ENCODE measurements at regions not wholly inside any gene's neighbourhood (a gene's known extent, or its start where the extent isn't known, plus 50 kb on each side); places are given as distances from the start of the nearest gene placed in this dataset.
"Not testable (repeated sequence)": the region's sequence is repeated elsewhere in the genome, so short reads cannot be mapped to it uniquely, and the experiment has no call there.

DNA sequence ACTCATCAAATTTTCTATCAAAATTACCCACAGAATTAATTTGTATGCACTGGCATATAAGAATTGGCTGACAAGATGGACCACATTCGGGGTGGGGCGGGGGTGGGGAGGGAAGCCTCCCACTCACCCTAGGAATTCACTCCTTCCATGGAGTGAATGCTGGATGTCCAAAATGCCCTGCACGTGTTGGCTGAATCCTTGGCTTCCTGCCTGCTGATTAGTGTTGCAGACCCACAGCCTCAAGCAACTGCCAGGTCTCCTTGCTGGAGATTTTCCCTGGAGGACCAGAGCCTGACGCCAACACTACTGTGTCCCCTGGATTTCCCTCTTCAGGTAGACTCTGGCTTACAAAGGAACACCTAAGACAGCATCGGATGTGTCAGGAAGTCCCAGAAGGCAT lies 575.7 kb upstream of the CDH11 start:
- TF ChIP-seq, protein P1, sequence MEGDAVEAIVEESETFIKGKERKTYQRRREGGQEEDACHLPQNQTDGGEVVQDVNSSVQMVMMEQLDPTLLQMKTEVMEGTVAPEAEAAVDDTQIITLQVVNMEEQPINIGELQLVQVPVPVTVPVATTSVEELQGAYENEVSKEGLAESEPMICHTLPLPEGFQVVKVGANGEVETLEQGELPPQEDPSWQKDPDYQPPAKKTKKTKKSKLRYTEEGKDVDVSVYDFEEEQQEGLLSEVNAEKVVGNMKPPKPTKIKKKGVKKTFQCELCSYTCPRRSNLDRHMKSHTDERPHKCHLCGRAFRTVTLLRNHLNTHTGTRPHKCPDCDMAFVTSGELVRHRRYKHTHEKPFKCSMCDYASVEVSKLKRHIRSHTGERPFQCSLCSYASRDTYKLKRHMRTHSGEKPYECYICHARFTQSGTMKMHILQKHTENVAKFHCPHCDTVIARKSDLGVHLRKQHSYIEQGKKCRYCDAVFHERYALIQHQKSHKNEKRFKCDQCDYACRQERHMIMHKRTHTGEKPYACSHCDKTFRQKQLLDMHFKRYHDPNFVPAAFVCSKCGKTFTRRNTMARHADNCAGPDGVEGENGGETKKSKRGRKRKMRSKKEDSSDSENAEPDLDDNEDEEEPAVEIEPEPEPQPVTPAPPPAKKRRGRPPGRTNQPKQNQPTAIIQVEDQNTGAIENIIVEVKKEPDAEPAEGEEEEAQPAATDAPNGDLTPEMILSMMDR (IDR thresholded peaks at IDR 0.05; ENCODE audit: low read depth, low read length, missing control alignments) = no peak
- in situ Hi-C loops (cut with HindIII; ENCODE audit: low sequenced_read_pairs) = no loop called here
- no peak for DNase-seq (ENCODE audit: low read depth)
- no peak overlapping the region for H3K4me3 ChIP-seq (ENCODE audit: low read depth, low read length)

DNA sequence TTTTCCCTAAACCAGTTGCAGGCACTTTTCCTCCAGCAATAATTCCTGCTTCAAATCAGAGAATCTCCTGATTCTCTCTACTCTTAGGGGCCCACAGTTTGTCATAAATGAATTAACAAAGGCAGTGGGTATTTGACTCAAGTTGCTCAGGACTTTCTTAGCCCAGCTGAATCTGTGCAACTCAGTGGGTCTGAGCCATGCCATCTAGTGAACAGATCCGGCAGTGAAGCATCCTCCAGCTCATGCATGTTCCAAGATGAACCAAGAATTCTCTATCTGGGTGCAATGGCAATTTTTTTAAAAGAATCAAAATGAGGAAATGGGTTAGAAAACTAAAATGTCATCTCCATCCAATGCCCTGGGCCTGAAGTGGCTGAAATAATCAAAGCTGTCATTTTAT lies 575.2 kb upstream of the CDH11 start:
- DNase-seq (ENCODE audit: low read depth) = no peak
- H3K4me3 ChIP-seq (ENCODE audit: low read depth, low read length) = no peak overlapping the region
- TF ChIP-seq, protein P1 (IDR thresholded peaks at IDR 0.05; ENCODE audit: low read depth, low read length, missing control alignments) = peak; percentile 28
- in situ Hi-C loops (cut with HindIII; ENCODE audit: low sequenced_read_pairs) = no loop called here

DNA sequence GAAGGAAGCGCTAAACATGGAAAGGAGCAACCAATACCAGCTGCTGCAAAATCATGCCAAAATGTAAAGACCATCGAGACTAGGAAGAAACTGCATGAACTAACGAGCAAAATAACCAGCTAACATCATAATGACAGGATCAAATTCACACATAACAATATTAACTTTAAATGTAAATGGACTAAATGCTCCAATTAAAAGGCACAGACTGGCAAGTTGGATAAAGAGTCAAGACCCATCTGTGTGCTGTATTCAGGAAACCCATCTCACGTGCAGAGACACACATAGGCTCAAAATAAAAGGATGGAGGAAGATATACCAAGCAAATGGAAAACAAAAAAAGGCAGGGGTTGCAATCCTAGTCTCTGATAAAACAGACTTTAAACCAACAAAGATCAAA lies 570.0 kb upstream of the CDH11 start:
- H3K4me3 ChIP-seq (ENCODE audit: low read depth, low read length); DNase-seq (ENCODE audit: low read depth); in situ Hi-C loops (cut with HindIII; ENCODE audit: low sequenced_read_pairs): not testable (repeated sequence)

DNA sequence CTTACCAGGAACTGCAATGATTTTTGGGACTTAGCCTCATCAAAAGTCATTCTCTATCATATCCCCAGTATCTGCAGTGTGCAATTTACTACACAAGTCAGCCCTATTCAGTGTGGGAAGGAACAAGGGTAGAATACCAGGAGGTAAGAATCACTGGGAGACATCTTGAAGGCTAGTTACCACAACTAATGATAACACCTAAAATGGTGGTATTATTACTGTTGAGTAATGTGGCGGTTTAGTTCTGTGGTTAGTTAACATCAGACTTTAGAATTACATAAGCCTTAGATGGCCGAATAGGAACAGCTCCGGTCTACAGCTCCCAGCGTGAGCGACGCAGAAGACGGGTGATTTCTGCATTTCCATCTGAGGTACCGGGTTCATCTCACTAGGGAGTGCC lies 567.9 kb upstream of the CDH11 start:
- TF ChIP-seq, protein P1 (IDR thresholded peaks at IDR 0.05; ENCODE audit: low read depth, low read length, missing control alignments) = no peak
- H3K4me3 ChIP-seq (ENCODE audit: low read depth, low read length) = no peak overlapping the region
- no peak for DNase-seq (ENCODE audit: low read depth)
- in situ Hi-C loops (cut with HindIII; ENCODE audit: low sequenced_read_pairs) = no loop called here

DNA sequence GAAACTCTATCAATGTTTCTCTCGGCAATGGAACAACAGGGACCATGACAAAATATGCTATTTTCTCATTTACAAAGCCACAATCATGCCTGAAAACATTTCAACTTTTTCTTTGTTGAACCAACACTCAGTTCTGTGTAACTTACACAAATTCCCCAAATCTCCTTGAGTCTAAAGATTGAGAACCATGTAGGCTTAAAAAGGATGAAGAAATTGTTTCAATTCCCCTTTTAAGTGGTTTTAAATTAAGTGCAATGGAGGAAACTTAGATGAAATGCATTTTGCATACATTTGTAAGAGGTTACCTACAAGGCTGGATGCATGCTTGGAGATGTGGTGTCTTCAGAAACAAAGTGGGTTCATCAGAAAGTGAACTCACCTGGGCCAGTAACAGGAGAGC lies 566.4 kb upstream of the CDH11 start:
- H3K4me3 ChIP-seq (ENCODE audit: low read depth, low read length) = no peak overlapping the region
- in situ Hi-C loops (cut with HindIII; ENCODE audit: low sequenced_read_pairs) = no loop called here
- TF ChIP-seq, protein P1 (IDR thresholded peaks at IDR 0.05; ENCODE audit: low read depth, low read length, missing control alignments) = no peak
- no peak for DNase-seq (ENCODE audit: low read depth)

DNA sequence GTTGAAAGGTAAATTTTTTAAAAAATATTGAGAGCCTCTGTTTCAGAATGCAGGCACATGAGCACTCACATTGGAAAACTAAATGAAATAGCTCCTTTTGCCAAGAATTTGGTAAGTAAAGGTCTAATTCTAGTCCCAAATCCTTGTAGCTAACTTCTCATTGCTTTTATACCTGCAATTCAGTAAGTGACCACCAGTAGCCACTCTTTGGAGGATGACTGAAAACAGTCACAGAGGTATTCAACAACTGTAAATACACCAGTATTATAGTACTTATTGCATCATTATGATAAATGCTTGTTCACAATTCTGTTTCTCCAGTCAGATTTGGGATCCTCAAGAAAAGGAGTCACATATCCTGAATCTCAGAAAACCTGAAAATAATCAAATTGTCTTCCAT lies 562.4 kb upstream of the CDH11 start:
- TF ChIP-seq, protein P1 (IDR thresholded peaks at IDR 0.05; ENCODE audit: low read depth, low read length, missing control alignments) = peak; percentile 16
- no peak overlapping the region for H3K4me3 ChIP-seq (ENCODE audit: low read depth, low read length)
- no peak for DNase-seq (ENCODE audit: low read depth)
- in situ Hi-C loops (cut with HindIII; ENCODE audit: low sequenced_read_pairs) = no loop called here

DNA sequence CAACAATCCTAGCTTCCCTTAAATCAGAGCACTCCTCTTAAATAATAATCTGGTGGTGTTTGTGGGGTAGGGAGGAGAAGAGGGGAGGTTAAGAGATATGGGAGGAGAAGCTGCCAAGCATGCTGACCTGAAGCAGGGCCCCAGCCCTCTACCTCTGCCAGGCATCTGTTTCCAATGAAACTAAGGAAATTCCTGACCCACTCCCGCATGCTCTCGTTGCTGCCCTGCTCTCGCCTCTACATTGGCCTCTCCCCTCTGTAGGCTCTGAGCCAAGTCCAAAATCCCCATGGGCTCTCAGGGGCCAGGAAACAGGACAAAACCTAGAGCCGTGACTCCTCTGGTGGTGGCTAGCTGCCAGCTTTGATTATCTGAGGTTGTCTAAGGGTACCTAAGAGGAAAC lies 559.5 kb upstream of the CDH11 start:
- in situ Hi-C loops (cut with HindIII; ENCODE audit: low sequenced_read_pairs) = no loop called here
- TF ChIP-seq, protein P1 (IDR thresholded peaks at IDR 0.05; ENCODE audit: low read depth, low read length, missing control alignments) = no peak

More for the DNA sequence above, 559.5 kb upstream of the CDH11 start:
- no peak for DNase-seq (ENCODE audit: low read depth)
- no peak overlapping the region for H3K4me3 ChIP-seq (ENCODE audit: low read depth, low read length)

All from astrocyte of the cerebellum (primary cell).